HG03520 (cell line): ENCODE measurements at regions not wholly inside any gene's neighbourhood (a gene's known extent, or its start where the extent isn't known, plus 50 kb on each side); places are given as distances from the start of the nearest gene placed in this dataset.

Experiments used
- ATAC-seq: cut with Tn5 transposase; IDR thresholded peaks from one replicate; pipeline ENCODE4 v1.9.1; 2021; ENCODE audit warnings: mild to moderate bottlenecking, moderate library complexity; ENCODE audit not compliant: unreplicated experiment

GRCh38 chr20:7828437-7828836 is 111.8 kb downstream of the HAO1 start:
- ATAC-seq = no peak

GRCh38 chr20:7829031-7829430 is 111.2 kb downstream of the HAO1 start:
- ATAC-seq = no peak

DNA sequence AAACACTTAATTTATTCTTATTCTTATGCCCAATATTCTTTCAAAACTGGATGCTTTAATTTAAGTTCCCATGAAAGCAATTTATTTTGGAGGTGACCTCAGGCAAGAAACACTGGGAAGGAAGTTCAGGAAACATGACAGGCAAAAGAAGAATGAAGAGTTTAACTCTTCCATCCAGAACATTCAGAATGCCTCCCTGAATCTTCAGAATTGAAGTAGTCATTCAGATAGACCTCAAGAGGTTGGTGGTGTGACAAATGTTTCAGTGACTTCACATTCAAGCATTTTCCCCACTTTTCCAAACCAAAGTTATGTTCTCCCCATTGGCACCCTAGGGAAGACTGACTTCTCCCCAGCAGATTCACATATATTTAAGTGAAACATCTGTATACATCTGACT is 110.5 kb downstream of the HAO1 start:
- no peak for ATAC-seq
